Lower leg skin (tissue), 4 donors: ENCODE measurements at regions not wholly inside any gene's neighbourhood (a gene's known extent, or its start where the extent isn't known, plus 50 kb on each side); places are given as distances from the start of the nearest gene placed in this dataset.

Experiments
- DNase-seq, 2 donors: peaks; one replicate each; pipeline ENCODE4 v3.0.0-alpha.2; 2019; ENCODE audit warnings: low spot score in 2 of 2
- H3K4me3 ChIP-seq: fragments of 200-600 bp; sonication (generic); 2 replicates; pipeline ENCODE4 v1.5.1; 2017; ENCODE audit warnings: mild to moderate bottlenecking, low read depth; ENCODE audit not compliant: poor library complexity, severe bottlenecking
- POLR2A ChIP-seq, 2 donors: fragments of 450-650 bp; IDR thresholded peaks; one replicate each; pipeline ENCODE4 v1.6.1; 2016 to 2017; ENCODE audit warnings: antibody characterized with exemption in 2 of 2, mild to moderate bottlenecking in 1 of 2, moderate library complexity in 1 of 2
- WGBS, 2 donors: methylation state at CpG; one replicate each; pipeline ENCODE4 v1.1.5; 2018; 5-methylcytosine and 5-hydroxymethylcytosine counted together
- intact Hi-C: fragments of 100-400 bp; cut with DNase I; formaldehyde crosslinking; loops from one replicate; pipeline ENCODE4 v1.15.0; 2023; ENCODE audit warnings: low total_unique reads
- TF ChIP-seq, protein P1 (sequence below), 3 donors: fragments of 450-650 bp; IDR thresholded peaks; one replicate each; pipeline ENCODE4 v1.5.1; 2016; ENCODE audit warnings: antibody characterized with exemption in 3 of 3, mild to moderate bottlenecking in 3 of 3, moderate library complexity in 2 of 3

DNA sequence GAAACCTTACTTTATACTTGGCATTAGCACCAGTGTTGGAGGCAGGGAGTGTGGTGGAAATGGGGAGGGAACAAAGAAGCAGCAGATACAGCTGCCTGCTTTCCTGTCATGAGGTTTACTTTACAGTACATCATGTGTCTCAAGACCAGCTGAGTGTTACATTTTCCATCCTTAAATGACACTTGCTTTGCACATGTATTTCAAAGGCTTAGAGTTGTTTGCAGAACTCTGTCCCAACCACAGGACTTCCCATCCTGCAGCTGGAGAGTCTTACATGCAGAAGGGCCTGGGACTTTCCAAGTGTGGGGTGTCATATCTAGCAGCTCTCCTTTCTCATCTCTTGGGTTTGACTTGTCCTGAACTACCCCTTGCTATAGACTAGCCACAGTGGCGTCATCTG is 395.9 kb downstream of the DHX35 start:
- TF ChIP-seq POLR2A (IDR thresholded peaks at IDR 0.05) = no peak
- TF ChIP-seq, protein P1, sequence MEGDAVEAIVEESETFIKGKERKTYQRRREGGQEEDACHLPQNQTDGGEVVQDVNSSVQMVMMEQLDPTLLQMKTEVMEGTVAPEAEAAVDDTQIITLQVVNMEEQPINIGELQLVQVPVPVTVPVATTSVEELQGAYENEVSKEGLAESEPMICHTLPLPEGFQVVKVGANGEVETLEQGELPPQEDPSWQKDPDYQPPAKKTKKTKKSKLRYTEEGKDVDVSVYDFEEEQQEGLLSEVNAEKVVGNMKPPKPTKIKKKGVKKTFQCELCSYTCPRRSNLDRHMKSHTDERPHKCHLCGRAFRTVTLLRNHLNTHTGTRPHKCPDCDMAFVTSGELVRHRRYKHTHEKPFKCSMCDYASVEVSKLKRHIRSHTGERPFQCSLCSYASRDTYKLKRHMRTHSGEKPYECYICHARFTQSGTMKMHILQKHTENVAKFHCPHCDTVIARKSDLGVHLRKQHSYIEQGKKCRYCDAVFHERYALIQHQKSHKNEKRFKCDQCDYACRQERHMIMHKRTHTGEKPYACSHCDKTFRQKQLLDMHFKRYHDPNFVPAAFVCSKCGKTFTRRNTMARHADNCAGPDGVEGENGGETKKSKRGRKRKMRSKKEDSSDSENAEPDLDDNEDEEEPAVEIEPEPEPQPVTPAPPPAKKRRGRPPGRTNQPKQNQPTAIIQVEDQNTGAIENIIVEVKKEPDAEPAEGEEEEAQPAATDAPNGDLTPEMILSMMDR (IDR thresholded peaks at IDR 0.05) = no peak
- intact Hi-C loops = no loop called here
- WGBS, 2 donors = 71 to 91% methylated on average over 1 of the region's 1 CpG
- H3K4me3 ChIP-seq = no peak overlapping the region
- peak in 1 of 2 donors; percentile 27 for DNase-seq

DNA sequence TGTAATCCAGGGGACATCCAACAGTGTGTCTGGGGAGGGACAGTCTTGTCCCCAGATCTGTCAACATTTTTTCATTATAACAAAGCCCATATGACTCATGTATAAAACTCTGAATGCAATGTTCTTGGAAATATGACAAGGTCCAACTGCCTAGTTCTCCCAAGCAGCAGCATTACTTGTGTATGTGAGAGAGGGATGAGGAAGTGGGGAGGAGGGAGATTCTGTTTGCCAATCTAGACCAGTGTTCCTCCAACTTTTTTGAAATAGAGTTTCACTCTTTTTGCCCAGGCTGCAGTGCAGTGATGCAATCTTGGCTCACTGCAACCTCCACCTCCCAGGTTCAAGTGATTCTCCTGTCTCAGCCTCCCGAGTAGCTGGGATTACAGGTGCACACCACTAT is 394.8 kb downstream of the DHX35 start:
- intact Hi-C loops = no loop called here
- TF ChIP-seq, protein P1 (IDR thresholded peaks at IDR 0.05) = no peak
- TF ChIP-seq POLR2A (IDR thresholded peaks at IDR 0.05) = no peak
- 83 to 92% methylated on average over 1 of the region's 1 CpG for WGBS, 2 donors
- peak in 1 of 2 donors; percentile 26 for DNase-seq
- no peak overlapping the region for H3K4me3 ChIP-seq

DNA sequence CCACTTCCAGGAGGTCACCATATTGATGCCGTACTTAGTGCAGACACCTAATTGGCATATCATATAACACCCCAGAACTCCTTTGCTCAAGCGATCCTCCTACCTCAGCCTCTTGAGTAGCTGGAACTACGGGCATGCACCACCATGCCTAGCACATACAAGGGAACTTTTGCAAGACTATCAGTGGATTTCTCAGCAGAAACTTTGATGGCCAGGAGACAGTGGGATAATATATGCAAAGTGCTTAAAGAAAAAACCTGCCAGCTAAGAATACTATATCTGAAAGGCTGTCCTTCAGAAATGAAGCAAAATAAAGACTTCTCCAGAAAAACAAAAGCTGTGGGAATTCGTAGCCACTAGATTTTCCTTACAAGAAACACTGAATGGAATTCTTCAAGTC is 387.1 kb downstream of the DHX35 start:
- intact Hi-C loops = no loop called here
- TF ChIP-seq, protein P1 (IDR thresholded peaks at IDR 0.05) = no peak
- TF ChIP-seq POLR2A (IDR thresholded peaks at IDR 0.05) = no peak
- H3K4me3 ChIP-seq = no peak overlapping the region
- DNase-seq = no peak
- WGBS, 2 donors = 96 to 98% methylated on average over 4 of the region's 4 CpGs

DNA sequence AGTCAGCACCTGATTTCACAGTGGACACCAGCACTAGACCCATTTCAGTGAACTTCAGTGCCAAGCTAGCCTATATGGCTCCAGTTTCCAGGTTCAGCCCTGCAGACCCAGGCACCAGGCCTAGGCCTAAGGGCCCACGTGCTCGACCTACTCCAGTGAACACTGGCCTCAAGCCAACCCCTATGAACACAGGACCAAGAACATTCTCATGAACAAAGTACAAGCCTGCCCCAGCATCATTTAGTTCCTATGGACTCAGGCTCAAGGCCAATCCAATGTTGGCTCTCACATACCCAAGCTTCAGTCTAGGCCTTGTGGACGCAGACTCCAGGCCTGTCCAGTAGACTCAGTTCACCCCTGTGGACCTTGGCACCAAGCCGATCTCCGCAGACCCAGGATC is 385.5 kb downstream of the DHX35 start:
- no peak for DNase-seq
- no peak overlapping the region for H3K4me3 ChIP-seq
- WGBS, 2 donors = 91 to 97% methylated on average over 5 of the region's 5 CpGs
- TF ChIP-seq, protein P1 (IDR thresholded peaks at IDR 0.05) = no peak
- no peak for TF ChIP-seq POLR2A (IDR thresholded peaks at IDR 0.05)
- intact Hi-C loops = no loop called here

DNA sequence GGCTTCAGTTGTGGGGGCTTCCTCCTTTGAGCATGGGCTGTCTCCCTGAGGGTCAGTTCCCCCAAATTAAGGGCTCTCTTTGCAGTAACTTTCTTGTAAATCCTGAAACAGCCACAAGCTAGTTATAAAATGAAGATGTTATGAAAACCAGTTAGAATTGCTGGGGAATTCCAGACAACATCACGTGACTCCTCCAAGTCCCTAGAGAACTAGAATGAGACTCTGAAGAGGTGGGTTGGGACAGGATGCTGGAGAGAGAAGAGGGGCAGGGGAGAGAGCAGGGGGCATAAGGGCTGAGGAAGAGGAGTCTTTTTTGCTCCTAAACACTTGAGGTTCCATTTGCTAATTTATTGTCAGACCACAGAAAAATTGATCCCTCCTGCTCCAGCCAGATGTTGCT is 380.3 kb downstream of the DHX35 start:
- H3K4me3 ChIP-seq = no peak overlapping the region
- TF ChIP-seq POLR2A (IDR thresholded peaks at IDR 0.05) = no peak
- TF ChIP-seq, protein P1 (IDR thresholded peaks at IDR 0.05) = no peak
- intact Hi-C loops = no loop called here
- 37 to 38% methylated on average over 1 of the region's 1 CpG for WGBS, 2 donors
- DNase-seq = no peak
